ENCODE measurements at regions not wholly inside any gene's neighbourhood (a gene's known extent, or its start where the extent isn't known, plus 50 kb on each side); places are given as distances from the start of the nearest gene placed in this dataset.

DNA sequence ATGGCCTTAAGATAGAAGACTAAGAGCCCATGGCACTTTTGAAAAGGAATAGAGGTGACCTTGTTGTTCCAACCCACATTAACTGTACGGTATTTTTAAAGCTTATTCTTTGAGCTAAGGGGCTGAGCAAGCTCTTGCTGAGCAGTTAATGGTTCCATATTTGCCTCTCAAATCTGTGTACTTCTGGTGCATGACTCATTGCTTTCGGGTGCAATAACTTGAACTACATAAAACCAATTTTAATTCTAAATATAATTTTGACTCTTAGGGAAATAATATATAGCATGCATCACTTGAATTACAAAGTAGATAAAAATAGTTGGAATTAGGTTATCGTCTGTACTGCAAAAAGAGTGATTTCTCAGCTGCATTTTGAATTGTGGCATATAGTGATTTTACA is 348.1 kb upstream of the CITED2 start:
- TF ChIP-seq, protein P1, sequence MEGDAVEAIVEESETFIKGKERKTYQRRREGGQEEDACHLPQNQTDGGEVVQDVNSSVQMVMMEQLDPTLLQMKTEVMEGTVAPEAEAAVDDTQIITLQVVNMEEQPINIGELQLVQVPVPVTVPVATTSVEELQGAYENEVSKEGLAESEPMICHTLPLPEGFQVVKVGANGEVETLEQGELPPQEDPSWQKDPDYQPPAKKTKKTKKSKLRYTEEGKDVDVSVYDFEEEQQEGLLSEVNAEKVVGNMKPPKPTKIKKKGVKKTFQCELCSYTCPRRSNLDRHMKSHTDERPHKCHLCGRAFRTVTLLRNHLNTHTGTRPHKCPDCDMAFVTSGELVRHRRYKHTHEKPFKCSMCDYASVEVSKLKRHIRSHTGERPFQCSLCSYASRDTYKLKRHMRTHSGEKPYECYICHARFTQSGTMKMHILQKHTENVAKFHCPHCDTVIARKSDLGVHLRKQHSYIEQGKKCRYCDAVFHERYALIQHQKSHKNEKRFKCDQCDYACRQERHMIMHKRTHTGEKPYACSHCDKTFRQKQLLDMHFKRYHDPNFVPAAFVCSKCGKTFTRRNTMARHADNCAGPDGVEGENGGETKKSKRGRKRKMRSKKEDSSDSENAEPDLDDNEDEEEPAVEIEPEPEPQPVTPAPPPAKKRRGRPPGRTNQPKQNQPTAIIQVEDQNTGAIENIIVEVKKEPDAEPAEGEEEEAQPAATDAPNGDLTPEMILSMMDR (IDR thresholded peaks at IDR 0.05; ENCODE audit: insufficient read depth, low read length, poor library complexity, severe bottlenecking): no peak
- no peak for TF ChIP-seq EZH2phosphoT487 (conservative IDR thresholded peaks at IDR 0.05; ENCODE audit: low read length)
